ENCODE measurements at regions not wholly inside any gene's neighbourhood (a gene's known extent, or its start where the extent isn't known, plus 50 kb on each side); places are given as distances from the start of the nearest gene placed in this dataset.

DNA sequence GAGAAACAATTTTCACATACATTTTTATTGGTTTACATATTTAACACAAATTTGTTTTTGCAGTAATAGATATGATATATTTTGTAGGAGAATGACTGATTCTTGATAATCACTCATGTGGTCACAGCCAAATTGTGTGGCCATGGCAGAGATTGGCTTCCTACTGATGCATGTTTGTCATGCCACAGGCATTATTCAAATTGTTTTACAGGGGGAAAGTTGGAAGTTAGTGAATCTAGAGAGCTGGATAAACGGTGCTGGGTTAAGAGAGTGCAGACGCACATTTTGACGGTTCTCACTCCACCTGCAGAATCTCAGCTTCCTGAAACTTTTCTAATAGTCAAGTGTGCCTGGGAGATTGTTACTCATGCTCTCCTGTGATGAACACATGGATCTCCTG lies 91.1 kb upstream of the FBN2 start:
- TF ChIP-seq, protein P1, sequence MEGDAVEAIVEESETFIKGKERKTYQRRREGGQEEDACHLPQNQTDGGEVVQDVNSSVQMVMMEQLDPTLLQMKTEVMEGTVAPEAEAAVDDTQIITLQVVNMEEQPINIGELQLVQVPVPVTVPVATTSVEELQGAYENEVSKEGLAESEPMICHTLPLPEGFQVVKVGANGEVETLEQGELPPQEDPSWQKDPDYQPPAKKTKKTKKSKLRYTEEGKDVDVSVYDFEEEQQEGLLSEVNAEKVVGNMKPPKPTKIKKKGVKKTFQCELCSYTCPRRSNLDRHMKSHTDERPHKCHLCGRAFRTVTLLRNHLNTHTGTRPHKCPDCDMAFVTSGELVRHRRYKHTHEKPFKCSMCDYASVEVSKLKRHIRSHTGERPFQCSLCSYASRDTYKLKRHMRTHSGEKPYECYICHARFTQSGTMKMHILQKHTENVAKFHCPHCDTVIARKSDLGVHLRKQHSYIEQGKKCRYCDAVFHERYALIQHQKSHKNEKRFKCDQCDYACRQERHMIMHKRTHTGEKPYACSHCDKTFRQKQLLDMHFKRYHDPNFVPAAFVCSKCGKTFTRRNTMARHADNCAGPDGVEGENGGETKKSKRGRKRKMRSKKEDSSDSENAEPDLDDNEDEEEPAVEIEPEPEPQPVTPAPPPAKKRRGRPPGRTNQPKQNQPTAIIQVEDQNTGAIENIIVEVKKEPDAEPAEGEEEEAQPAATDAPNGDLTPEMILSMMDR (IDR thresholded peaks at IDR 0.05; ENCODE audit: unreplicated experiment): no peak
- Mint-ChIP-seq H3K27ac (ENCODE audit: unreplicated experiment) (no peak overlapping the region), H3K36me3 (ENCODE audit: insufficient read depth, unreplicated experiment) (no peaks in the 10 kb centered on the region), H3K4me1 (ENCODE audit: low read depth, unreplicated experiment) (no peaks in the 10 kb centered on the region), H3K4me3 (ENCODE audit: low read depth, unreplicated experiment) (no peak overlapping the region), H3K9me3 (ENCODE audit: low read depth, unreplicated experiment) (no peaks in the 10 kb centered on the region), H3K27me3 (ENCODE audit: unreplicated experiment) (no peaks in the 10 kb centered on the region)
- no peak for DNase-seq
- intact Hi-C loops (cut with micrococcal nuclease; ENCODE audit: unreplicated experiment): no loop called here
- CTCF ChIA-PET: no interaction called here
- BruUV-seq (replicated peaks): no TSS peak

DNA sequence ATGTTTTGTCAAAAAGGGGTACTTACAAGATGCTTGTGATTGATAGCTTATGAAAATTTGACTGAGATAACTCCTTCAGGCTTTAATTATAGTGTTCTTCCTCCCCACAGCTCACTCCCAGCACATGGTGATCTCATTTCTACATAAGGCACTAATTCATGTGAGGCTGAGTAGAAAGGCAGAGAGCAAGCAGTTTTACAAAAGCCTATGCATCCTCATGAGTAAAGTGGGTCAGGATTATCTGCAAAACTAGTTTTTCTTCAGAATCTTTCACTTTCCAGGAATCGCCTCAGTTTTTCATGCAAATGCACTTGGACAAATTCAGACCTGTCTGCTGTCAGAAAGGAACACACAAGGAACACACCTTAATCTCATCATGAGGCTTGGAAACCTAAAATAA lies 92.1 kb upstream of the FBN2 start:
- Mint-ChIP-seq H3K27me3 (ENCODE audit: unreplicated experiment) (no peaks in the 10 kb centered on the region), H3K9me3 (ENCODE audit: low read depth, unreplicated experiment) (no peaks in the 10 kb centered on the region), H3K4me1 (ENCODE audit: low read depth, unreplicated experiment) (no peaks in the 10 kb centered on the region), H3K4me3 (ENCODE audit: low read depth, unreplicated experiment) (no peak overlapping the region), H3K27ac (ENCODE audit: unreplicated experiment) (no peak overlapping the region), H3K36me3 (ENCODE audit: insufficient read depth, unreplicated experiment) (no peaks in the 10 kb centered on the region)
- no peak for DNase-seq
- CTCF ChIA-PET: interaction anchor here (0.6 kb wide), 1 partner anchor 15 kb away, joined by 4 read pairs; no protein-coding TSS in a partner anchor
- intact Hi-C loops (cut with micrococcal nuclease; ENCODE audit: unreplicated experiment): no loop called here
- no TSS peak for BruUV-seq (replicated peaks)
- TF ChIP-seq, protein P1 (IDR thresholded peaks at IDR 0.05; ENCODE audit: unreplicated experiment): no peak

DNA sequence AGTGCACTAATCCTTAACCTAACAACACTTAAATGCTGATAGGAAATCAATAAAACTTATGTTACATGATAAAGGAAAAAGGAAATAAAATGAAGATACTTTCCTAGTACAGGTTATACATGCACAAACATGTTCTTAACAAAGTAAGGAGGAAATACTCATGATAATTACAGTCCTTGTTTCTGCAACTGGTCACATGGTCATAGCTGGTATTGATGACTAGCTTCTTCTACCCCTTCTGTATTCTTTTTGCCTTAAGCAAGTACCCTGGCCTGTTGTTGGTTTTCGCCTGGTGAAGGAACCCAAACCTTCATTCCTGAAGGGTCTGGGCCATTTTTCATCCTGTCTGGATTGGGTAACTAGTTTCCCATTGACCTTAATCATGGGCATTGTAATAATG lies 93.7 kb upstream of the FBN2 start:
- TF ChIP-seq, protein P1 (IDR thresholded peaks at IDR 0.05; ENCODE audit: unreplicated experiment): no peak
- Mint-ChIP-seq H3K27ac (ENCODE audit: unreplicated experiment) (no peak overlapping the region), H3K4me3 (ENCODE audit: low read depth, unreplicated experiment) (no peak overlapping the region), H3K4me1 (ENCODE audit: low read depth, unreplicated experiment) (no peaks in the 10 kb centered on the region), H3K27me3 (ENCODE audit: unreplicated experiment) (no peaks in the 10 kb centered on the region), H3K9me3 (ENCODE audit: low read depth, unreplicated experiment) (no peaks in the 10 kb centered on the region), H3K36me3 (ENCODE audit: insufficient read depth, unreplicated experiment) (no peaks in the 10 kb centered on the region)
- BruUV-seq (replicated peaks): no TSS peak
- CTCF ChIA-PET: no interaction called here
- no peak for DNase-seq
- intact Hi-C loops (cut with micrococcal nuclease; ENCODE audit: unreplicated experiment): no loop called here

DNA sequence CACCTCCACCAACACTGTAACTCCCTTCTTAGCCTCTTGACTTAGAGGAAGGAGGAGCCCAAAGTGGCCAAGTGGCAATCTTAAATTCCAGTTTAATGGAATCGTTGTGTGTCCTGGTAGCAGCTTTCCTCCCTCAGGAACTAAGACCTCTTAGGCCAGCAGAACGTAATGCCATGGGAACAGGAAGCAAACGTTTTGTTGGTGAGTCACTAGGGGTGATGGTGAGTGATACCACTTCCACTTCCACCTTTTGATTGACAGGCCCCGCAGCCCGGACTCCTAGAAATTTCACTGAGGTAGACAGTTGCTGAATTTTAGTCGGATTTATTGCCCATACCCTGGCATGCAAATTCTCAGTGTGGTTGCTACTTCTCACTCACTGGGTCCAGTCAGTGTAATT lies 94.2 kb upstream of the FBN2 start:
- BruUV-seq (replicated peaks): no TSS peak
- H3K4me1 Mint-ChIP-seq (ENCODE audit: low read depth, unreplicated experiment): no peaks in the 10 kb centered on the region
- TF ChIP-seq, protein P1 (IDR thresholded peaks at IDR 0.05; ENCODE audit: unreplicated experiment): no peak
- no peak for DNase-seq
- intact Hi-C loops (cut with micrococcal nuclease; ENCODE audit: unreplicated experiment): no loop called here
- no peaks in the 10 kb centered on the region for H3K9me3 Mint-ChIP-seq (ENCODE audit: low read depth, unreplicated experiment)
- CTCF ChIA-PET: no interaction called here
- H3K4me3 Mint-ChIP-seq (ENCODE audit: low read depth, unreplicated experiment): no peak overlapping the region
- H3K27ac Mint-ChIP-seq (ENCODE audit: unreplicated experiment): no peak overlapping the region
- no peaks in the 10 kb centered on the region for H3K27me3 Mint-ChIP-seq (ENCODE audit: unreplicated experiment)
- H3K36me3 Mint-ChIP-seq (ENCODE audit: insufficient read depth, unreplicated experiment): no peaks in the 10 kb centered on the region

All from Calu3 (cell line).